WI38 (cell line): ENCODE measurements at regions not wholly inside any gene's neighbourhood (a gene's known extent, or its start where the extent isn't known, plus 50 kb on each side); places are given as distances from the start of the nearest gene placed in this dataset.

Source experiments
- H3K4me3 ChIP-seq: 2 replicates; pipeline ENCODE4 v1.5.1; 2011; ENCODE audit warnings: low read depth, mild to moderate bottlenecking, control low read depth, low read length
- TF ChIP-seq, protein P1 (sequence below): IDR thresholded peaks from 2 replicates; pipeline ENCODE4 v1.5.1; 2012; ENCODE audit warnings: low read depth, mild to moderate bottlenecking, control low read depth, low read length

DNA sequence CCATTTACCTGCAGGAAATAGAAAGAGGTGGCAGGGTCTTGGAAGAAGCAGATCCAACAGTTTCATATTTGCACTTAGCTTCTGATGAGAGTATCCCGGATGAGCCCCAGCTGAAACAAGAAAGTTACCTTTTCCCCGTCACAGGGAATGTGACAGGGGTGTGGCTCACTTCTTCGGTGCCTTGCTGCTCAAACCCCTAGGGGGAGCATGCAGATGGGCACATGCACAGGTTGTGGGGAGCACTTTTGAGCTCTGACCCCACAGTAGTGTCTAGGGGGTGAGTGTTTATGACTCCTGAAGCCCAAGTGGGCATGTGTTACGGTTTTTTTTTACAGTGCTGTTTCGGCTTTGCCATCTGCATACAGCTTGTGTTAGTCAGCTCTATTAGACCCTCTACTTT, 1221.0 kb downstream of the JRKL start:
- TF ChIP-seq, protein P1, sequence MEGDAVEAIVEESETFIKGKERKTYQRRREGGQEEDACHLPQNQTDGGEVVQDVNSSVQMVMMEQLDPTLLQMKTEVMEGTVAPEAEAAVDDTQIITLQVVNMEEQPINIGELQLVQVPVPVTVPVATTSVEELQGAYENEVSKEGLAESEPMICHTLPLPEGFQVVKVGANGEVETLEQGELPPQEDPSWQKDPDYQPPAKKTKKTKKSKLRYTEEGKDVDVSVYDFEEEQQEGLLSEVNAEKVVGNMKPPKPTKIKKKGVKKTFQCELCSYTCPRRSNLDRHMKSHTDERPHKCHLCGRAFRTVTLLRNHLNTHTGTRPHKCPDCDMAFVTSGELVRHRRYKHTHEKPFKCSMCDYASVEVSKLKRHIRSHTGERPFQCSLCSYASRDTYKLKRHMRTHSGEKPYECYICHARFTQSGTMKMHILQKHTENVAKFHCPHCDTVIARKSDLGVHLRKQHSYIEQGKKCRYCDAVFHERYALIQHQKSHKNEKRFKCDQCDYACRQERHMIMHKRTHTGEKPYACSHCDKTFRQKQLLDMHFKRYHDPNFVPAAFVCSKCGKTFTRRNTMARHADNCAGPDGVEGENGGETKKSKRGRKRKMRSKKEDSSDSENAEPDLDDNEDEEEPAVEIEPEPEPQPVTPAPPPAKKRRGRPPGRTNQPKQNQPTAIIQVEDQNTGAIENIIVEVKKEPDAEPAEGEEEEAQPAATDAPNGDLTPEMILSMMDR = no peak

DNA sequence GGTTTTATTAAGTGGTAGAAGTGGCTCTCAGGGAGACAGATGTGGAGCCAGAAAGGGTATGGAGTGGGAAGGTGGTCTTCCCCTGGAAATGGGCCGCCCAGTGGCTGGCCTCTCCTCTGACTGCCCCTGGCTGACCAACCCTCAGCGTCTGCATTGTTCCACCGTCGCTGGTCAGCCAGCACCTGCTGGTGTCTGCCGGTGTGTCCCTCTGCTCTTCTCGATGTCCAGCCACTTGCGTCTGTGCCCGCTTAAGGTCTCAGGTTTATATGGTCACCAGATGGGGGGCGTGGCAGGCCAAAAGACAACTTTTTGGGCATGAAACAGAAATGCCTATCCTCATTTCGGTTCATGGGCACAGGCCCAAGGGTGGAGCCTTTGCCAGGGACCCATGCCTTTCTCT, 1221.5 kb downstream of the JRKL start:
- H3K4me3 ChIP-seq = no peak overlapping the region
- TF ChIP-seq, protein P1 = no peak

More for the DNA sequence above, 1221.0 kb downstream of the JRKL start:
- no peak overlapping the region for H3K4me3 ChIP-seq

DNA sequence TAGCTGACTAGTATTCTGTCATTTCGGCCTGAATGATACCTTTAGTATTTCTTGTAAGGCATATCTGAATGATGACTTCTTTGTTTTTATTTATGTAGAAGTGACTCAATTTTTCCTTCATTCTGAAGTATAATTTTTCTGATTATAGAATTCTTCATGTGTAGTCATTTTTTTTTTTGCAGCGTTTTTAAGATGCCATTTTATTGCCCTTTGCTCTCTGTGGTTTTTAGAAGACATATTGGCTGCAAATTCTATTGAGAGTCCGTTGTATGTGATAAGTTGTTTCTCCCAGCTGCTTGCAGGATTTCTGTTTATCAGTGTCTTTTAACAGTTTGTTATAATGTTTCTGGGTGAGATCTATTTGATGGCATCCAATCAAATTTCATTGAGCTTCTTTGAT, 1224.8 kb downstream of the JRKL start:
- no peak overlapping the region for H3K4me3 ChIP-seq
- TF ChIP-seq, protein P1 = no peak

DNA sequence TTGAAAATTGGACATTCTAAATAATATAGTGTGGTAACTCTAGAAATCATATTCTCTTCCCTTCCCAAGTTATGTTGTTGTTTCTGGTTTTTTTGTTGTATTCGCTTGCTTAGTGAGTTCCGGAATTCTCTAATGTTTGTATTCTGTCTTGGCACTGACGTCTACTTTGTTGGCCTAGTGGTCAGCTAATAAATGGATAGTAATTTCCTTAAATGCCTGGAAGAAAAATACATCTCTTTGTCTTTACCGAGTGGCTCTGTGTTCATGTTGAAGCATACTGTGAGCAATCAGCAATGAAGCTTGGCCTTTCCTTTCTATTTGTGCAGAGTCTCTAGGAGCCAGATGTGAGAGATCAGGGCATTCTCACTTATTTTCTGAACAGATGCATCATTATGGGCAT, 1225.7 kb downstream of the JRKL start:
- TF ChIP-seq, protein P1 = no peak
- H3K4me3 ChIP-seq = no peak overlapping the region

DNA sequence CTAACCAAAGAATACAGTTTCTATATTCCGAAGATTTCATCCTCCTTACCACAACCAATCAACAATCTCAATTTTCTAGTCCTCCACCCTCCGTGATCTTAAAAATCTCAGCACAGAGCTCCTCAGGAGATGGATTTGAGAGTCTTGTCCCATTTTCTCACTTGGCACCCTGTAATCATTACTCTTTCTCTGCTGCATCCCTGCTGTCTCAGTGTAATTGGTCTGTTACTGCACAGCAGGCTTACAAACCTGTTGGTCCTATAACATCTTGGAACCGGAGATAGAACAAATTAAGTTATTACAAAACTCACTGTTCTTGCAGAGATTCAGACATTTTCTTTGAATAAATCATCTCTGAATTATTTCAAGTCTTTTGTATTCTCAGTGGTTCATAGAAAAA, 1227.2 kb downstream of the JRKL start:
- H3K4me3 ChIP-seq = no peak overlapping the region
- TF ChIP-seq, protein P1 = no peak

DNA sequence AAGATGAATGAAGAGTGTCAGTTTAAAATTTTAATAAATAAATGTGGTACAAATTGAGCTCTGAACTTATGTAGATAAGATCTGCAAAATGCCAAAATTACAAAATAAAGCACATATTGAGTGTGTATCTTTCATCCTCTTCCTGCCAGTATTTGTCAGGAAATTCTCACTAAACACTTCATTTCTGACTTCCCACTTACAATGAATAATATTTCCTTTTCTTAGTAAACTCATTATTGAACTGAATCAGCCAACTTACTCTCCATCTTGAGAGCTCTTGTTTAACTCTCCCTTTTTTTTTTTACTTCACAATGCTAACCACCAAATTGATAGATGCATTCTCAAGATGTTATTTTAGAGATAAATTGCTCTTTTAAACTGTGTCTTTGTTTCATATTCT, 1230.2 kb downstream of the JRKL start:
- no peak overlapping the region for H3K4me3 ChIP-seq
- TF ChIP-seq, protein P1 = no peak

DNA sequence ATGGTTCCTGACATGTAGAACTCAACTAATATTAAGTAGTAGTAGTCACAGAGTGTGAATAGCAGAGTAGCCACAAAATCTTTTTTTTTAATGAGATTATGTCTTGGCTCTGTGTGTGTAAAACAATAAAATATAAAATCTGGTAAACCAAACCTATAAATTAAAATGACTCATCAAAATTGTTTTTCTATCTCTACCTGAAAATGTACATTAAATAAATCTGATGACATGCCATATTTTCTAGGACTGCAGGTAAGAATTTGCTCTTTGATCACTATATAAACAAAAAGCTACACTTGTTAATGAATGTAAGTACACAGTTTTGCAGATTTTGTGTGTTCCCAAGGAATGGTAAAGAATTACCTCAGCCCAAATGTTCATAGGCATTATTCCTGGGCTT, 1231.5 kb downstream of the JRKL start:
- TF ChIP-seq, protein P1 = no peak
- no peak overlapping the region for H3K4me3 ChIP-seq
